WTC11 (cell line): ENCODE measurements at regions not wholly inside any gene's neighbourhood (a gene's known extent, or its start where the extent isn't known, plus 50 kb on each side); places are given as distances from the start of the nearest gene placed in this dataset.

Experiments
- ATAC-seq: fragments of 200-7000 bp; cut with Tn5 transposase; 2 replicates; pipeline ENCODE4 v1.10.0; 2021; ENCODE audit warnings: mild to moderate bottlenecking, moderate library complexity
- CTCF ChIA-PET: fragments of 300-600 bp; sonication (Branson Sonifier 250); formaldehyde crosslinking; loops from one replicate; lab custom pipeline; 2021; ENCODE audit warnings: antibody characterized with exemption; lab: Charles Lee
- POLR2A ChIA-PET: fragments of 350-600 bp; sonication (Branson Sonifier 250); formaldehyde crosslinking; loops from one replicate; lab custom pipeline; 2021; ENCODE audit warnings: antibody characterized with exemption; lab: Charles Lee
- DNase-seq: peaks from one replicate; pipeline ENCODE4 v3.0.0; 2021; ENCODE audit warnings: low spot score
- H3K27ac Mint-ChIP-seq: 2 replicates; pipeline ENCODE4 v1.8.0; 2021; ENCODE audit warnings: mixed read lengths
- H3K27me3 Mint-ChIP-seq: 2 replicates; pipeline ENCODE4 v1.8.0; 2021; ENCODE audit warnings: low read depth, mild to moderate bottlenecking, moderate library complexity, mixed read lengths
- H3K36me3 Mint-ChIP-seq: 2 replicates; pipeline ENCODE4 v1.8.0; 2021; ENCODE audit warnings: mixed read lengths
- H3K4me1 Mint-ChIP-seq: 2 replicates; pipeline ENCODE4 v1.8.0; 2022; ENCODE audit warnings: mixed read lengths
- H3K4me3 Mint-ChIP-seq: 2 replicates; pipeline ENCODE4 v1.8.0; 2021; ENCODE audit warnings: mild to moderate bottlenecking, moderate library complexity, mixed read lengths
- H3K9me3 Mint-ChIP-seq: 2 replicates; pipeline ENCODE4 v1.8.0; 2021; ENCODE audit warnings: mixed read lengths
- FOXJ3 ChIP-seq: sonication (generic); formaldehyde crosslinking; IDR thresholded peaks from 2 replicates; pipeline ENCODE4 v1.9.0; 2021; ENCODE audit warnings: missing genetic modification reagents, mild to moderate bottlenecking, borderline replicate concordance
- FOXK1 ChIP-seq: sonication (generic); formaldehyde crosslinking; IDR thresholded peaks from 2 replicates; pipeline ENCODE4 v1.8.0; 2022; ENCODE audit warnings: mild to moderate bottlenecking, moderate library complexity, missing genetic modification reagents
- IRF2 ChIP-seq: sonication (generic); formaldehyde crosslinking; IDR thresholded peaks from 2 replicates; pipeline ENCODE4 v1.8.0; 2022; ENCODE audit warnings: low read depth, missing genetic modification reagents, borderline replicate concordance
- NFYB ChIP-seq: sonication (generic); formaldehyde crosslinking; conservative IDR thresholded peaks from 2 replicates; pipeline ENCODE4 v1.8.0; 2022; ENCODE audit warnings: low read depth, missing genetic modification reagents
- SMAD3 ChIP-seq: sonication (generic); formaldehyde crosslinking; IDR thresholded peaks from 2 replicates; pipeline ENCODE4 v1.8.0; 2022; ENCODE audit warnings: missing genetic modification reagents, mild to moderate bottlenecking, borderline replicate concordance
- SP1 ChIP-seq: sonication (generic); formaldehyde crosslinking; conservative IDR thresholded peaks from 2 replicates; pipeline ENCODE4 v1.8.1; 2022; ENCODE audit warnings: missing genetic modification reagents
- TEAD4 ChIP-seq: sonication (generic); formaldehyde crosslinking; IDR thresholded peaks from 2 replicates; pipeline ENCODE4 v1.8.0; 2022; ENCODE audit warnings: mild to moderate bottlenecking, missing genetic modification reagents
- ZNF138 ChIP-seq: sonication (generic); formaldehyde crosslinking; conservative IDR thresholded peaks from 2 replicates; pipeline ENCODE4 v1.8.1; 2022; ENCODE audit warnings: mild to moderate bottlenecking, moderate library complexity, missing genetic modification reagents
- ZNF396 ChIP-seq: fragments of 250-450 bp; sonication (Bioruptor Pico); IDR thresholded peaks from 2 replicates; pipeline ENCODE4 v1.8.0; 2021; ENCODE audit warnings: mild to moderate bottlenecking, moderate library complexity, borderline replicate concordance
- TF ChIP-seq, protein P1 (sequence below): sonication (generic); formaldehyde crosslinking; IDR thresholded peaks from 2 replicates; pipeline ENCODE4 v1.8.0; 2022; ENCODE audit warnings: mild to moderate bottlenecking, missing genetic modification reagents
- TF ChIP-seq, protein P2 (sequence below): sonication (generic); formaldehyde crosslinking; IDR thresholded peaks from 2 replicates; pipeline ENCODE4 v1.8.0; 2023; ENCODE audit warnings: missing genetic modification reagents
- TF ChIP-seq, protein P3 (sequence below): sonication (generic); formaldehyde crosslinking; IDR thresholded peaks from 2 replicates; pipeline ENCODE4 v1.8.0; 2023; ENCODE audit warnings: missing genetic modification reagents, mild to moderate bottlenecking, borderline replicate concordance
- TF ChIP-seq, protein P4 (sequence below): fragments of 250-450 bp; sonication (Bioruptor Pico); IDR thresholded peaks from 2 replicates; pipeline ENCODE4 v1.9.0; 2021; ENCODE audit warnings: mild to moderate bottlenecking
- TF ChIP-seq, protein P5 (sequence below): sonication (generic); formaldehyde crosslinking; IDR thresholded peaks from 2 replicates; pipeline ENCODE4 v1.8.1; 2022; ENCODE audit warnings: missing genetic modification reagents, borderline replicate concordance
- TF ChIP-seq, protein P6 (sequence below): fragments of 250-450 bp; sonication (Bioruptor Pico); IDR thresholded peaks from 2 replicates; pipeline ENCODE4 v2.1.2; 2022; ENCODE audit warnings: mild to moderate bottlenecking, moderate library complexity
- TF ChIP-seq, protein P7 (sequence below): sonication (generic); formaldehyde crosslinking; IDR thresholded peaks from 2 replicates; pipeline ENCODE4 v1.8.0; 2022; ENCODE audit warnings: mild to moderate bottlenecking, missing genetic modification reagents
- TF ChIP-seq, protein P8 (sequence below): sonication (generic); formaldehyde crosslinking; IDR thresholded peaks from 2 replicates; pipeline ENCODE4 v1.8.0; 2022; ENCODE audit warnings: mild to moderate bottlenecking, missing genetic modification reagents
- TF ChIP-seq, protein P9 (sequence below): sonication (generic); formaldehyde crosslinking; IDR thresholded peaks from 2 replicates; pipeline ENCODE4 v1.8.0; 2022; ENCODE audit warnings: missing genetic modification reagents
- TF ChIP-seq, protein P10 (sequence below): sonication (generic); formaldehyde crosslinking; IDR thresholded peaks from 2 replicates; pipeline ENCODE4 v1.8.0; 2022; ENCODE audit warnings: mild to moderate bottlenecking, missing genetic modification reagents

DNA sequence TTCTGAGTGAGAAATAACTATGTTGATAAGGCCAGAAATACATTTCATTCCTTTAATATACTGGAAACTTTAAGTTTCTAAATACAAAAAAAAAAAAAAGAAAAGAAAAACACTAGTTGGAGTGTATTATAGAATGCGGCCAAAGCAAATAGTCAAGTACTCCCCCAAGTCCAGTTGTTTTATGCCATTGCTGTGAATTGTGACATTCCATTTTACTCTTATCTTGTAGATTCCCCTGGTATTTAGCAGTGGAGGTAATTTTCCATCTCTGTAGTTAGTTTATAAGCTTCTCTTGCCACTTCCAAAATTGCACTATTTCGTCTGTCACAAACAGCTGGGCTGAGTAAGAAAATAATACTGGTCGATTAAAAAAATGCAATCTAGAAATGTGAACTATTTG, 426.0 kb downstream of the PCDH18 start:
- Mint-ChIP-seq H3K36me3 (no peaks in the 10 kb centered on the region), H3K4me3 (no peak overlapping the region), H3K27ac (no peak overlapping the region), H3K9me3 (no peaks in the 10 kb centered on the region), H3K27me3 (no peaks in the 10 kb centered on the region), H3K4me1 (no peaks in the 10 kb centered on the region)
- CTCF ChIA-PET: no interaction called here
- no peak for DNase-seq
- TF ChIP-seq FOXJ3 (no peak), SMAD3 (CRISPR knock-in tag) (no peak), TEAD4 (CRISPR knock-in tag) (no peak), IRF2 (CRISPR knock-in tag) (no peak), SP1 (no peak), FOXK1 (CRISPR knock-in tag) (no peak), ZNF138 (CRISPR knock-in tag) (no peak), NFYB (no peak)
- TF ChIP-seq, protein P1, sequence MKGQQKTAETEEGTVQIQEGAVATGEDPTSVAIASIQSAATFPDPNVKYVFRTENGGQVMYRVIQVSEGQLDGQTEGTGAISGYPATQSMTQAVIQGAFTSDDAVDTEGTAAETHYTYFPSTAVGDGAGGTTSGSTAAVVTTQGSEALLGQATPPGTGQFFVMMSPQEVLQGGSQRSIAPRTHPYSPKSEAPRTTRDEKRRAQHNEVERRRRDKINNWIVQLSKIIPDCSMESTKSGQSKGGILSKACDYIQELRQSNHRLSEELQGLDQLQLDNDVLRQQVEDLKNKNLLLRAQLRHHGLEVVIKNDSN (CRISPR knock-in tag): no peak
- TF ChIP-seq, protein P2, sequence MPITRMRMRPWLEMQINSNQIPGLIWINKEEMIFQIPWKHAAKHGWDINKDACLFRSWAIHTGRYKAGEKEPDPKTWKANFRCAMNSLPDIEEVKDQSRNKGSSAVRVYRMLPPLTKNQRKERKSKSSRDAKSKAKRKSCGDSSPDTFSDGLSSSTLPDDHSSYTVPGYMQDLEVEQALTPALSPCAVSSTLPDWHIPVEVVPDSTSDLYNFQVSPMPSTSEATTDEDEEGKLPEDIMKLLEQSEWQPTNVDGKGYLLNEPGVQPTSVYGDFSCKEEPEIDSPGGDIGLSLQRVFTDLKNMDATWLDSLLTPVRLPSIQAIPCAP (CRISPR knock-in tag): no peak
- TF ChIP-seq, protein P3, sequence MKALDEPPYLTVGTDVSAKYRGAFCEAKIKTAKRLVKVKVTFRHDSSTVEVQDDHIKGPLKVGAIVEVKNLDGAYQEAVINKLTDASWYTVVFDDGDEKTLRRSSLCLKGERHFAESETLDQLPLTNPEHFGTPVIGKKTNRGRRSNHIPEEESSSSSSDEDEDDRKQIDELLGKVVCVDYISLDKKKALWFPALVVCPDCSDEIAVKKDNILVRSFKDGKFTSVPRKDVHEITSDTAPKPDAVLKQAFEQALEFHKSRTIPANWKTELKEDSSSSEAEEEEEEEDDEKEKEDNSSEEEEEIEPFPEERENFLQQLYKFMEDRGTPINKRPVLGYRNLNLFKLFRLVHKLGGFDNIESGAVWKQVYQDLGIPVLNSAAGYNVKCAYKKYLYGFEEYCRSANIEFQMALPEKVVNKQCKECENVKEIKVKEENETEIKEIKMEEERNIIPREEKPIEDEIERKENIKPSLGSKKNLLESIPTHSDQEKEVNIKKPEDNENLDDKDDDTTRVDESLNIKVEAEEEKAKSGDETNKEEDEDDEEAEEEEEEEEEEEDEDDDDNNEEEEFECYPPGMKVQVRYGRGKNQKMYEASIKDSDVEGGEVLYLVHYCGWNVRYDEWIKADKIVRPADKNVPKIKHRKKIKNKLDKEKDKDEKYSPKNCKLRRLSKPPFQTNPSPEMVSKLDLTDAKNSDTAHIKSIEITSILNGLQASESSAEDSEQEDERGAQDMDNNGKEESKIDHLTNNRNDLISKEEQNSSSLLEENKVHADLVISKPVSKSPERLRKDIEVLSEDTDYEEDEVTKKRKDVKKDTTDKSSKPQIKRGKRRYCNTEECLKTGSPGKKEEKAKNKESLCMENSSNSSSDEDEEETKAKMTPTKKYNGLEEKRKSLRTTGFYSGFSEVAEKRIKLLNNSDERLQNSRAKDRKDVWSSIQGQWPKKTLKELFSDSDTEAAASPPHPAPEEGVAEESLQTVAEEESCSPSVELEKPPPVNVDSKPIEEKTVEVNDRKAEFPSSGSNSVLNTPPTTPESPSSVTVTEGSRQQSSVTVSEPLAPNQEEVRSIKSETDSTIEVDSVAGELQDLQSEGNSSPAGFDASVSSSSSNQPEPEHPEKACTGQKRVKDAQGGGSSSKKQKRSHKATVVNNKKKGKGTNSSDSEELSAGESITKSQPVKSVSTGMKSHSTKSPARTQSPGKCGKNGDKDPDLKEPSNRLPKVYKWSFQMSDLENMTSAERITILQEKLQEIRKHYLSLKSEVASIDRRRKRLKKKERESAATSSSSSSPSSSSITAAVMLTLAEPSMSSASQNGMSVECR (CRISPR knock-in tag): no peak
- TF ChIP-seq, protein P4, sequence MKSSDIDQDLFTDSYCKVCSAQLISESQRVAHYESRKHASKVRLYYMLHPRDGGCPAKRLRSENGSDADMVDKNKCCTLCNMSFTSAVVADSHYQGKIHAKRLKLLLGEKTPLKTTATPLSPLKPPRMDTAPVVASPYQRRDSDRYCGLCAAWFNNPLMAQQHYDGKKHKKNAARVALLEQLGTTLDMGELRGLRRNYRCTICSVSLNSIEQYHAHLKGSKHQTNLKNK: no peak
- TF ChIP-seq, protein P5, sequence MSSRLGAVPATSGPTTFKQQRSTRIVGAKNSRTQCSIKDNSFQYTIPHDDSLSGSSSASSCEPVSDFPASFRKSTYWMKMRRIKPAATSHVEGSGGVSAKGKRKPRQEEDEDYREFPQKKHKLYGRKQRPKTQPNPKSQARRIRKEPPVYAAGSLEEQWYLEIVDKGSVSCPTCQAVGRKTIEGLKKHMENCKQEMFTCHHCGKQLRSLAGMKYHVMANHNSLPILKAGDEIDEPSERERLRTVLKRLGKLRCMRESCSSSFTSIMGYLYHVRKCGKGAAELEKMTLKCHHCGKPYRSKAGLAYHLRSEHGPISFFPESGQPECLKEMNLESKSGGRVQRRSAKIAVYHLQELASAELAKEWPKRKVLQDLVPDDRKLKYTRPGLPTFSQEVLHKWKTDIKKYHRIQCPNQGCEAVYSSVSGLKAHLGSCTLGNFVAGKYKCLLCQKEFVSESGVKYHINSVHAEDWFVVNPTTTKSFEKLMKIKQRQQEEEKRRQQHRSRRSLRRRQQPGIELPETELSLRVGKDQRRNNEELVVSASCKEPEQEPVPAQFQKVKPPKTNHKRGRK (CRISPR knock-in tag): no peak
- no peak for ATAC-seq
- POLR2A ChIA-PET: no interaction called here

DNA sequence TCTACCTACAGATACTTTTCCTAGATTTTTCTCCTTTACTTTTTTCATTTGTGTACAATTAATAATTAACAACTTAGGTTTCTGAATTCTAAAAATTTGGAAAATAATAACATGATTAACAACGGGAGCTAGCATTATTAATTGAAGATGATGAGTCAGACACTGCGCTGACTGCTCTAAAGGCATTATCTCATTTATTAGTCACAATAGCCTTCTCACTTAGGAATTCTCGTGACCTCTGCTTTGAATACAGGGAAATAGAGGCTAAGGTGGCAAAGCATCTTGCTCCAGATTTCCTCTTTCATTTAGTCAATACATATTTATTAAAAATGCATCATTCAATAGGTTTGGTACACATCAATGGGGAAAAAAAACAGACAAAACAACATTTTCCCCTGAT, 441.3 kb downstream of the PCDH18 start:
- H3K4me1 Mint-ChIP-seq: no peaks in the 10 kb centered on the region
- no peaks in the 10 kb centered on the region for H3K36me3 Mint-ChIP-seq
- no peak overlapping the region for H3K4me3 Mint-ChIP-seq
- CTCF ChIA-PET: no interaction called here
- H3K27ac Mint-ChIP-seq: no peak overlapping the region
- no peaks in the 10 kb centered on the region for H3K27me3 Mint-ChIP-seq
- DNase-seq: no peak
- POLR2A ChIA-PET: no interaction called here
- no peak for ATAC-seq
- H3K9me3 Mint-ChIP-seq: peaks cover 4% of the 10 kb centered on the region
- TF ChIP-seq ZNF396 (CRISPR knock-in tag) (no peak), FOXK1 (CRISPR knock-in tag) (no peak)
- TF ChIP-seq, protein P6, sequence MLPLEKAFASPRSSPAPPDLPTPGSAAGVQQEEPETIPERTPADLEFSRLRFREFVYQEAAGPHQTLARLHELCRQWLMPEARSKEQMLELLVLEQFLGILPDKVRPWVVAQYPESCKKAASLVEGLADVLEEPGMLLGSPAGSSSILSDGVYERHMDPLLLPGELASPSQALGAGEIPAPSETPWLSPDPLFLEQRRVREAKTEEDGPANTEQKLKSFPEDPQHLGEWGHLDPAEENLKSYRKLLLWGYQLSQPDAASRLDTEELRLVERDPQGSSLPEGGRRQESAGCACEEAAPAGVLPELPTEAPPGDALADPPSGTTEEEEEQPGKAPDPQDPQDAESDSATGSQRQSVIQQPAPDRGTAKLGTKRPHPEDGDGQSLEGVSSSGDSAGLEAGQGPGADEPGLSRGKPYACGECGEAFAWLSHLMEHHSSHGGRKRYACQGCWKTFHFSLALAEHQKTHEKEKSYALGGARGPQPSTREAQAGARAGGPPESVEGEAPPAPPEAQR (CRISPR knock-in tag): no peak
- TF ChIP-seq, protein P7, sequence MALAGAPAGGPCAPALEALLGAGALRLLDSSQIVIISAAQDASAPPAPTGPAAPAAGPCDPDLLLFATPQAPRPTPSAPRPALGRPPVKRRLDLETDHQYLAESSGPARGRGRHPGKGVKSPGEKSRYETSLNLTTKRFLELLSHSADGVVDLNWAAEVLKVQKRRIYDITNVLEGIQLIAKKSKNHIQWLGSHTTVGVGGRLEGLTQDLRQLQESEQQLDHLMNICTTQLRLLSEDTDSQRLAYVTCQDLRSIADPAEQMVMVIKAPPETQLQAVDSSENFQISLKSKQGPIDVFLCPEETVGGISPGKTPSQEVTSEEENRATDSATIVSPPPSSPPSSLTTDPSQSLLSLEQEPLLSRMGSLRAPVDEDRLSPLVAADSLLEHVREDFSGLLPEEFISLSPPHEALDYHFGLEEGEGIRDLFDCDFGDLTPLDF (CRISPR knock-in tag): no peak
- TF ChIP-seq, protein P8, sequence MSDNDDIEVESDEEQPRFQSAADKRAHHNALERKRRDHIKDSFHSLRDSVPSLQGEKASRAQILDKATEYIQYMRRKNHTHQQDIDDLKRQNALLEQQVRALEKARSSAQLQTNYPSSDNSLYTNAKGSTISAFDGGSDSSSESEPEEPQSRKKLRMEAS (CRISPR knock-in tag): no peak
- TF ChIP-seq, protein P9, sequence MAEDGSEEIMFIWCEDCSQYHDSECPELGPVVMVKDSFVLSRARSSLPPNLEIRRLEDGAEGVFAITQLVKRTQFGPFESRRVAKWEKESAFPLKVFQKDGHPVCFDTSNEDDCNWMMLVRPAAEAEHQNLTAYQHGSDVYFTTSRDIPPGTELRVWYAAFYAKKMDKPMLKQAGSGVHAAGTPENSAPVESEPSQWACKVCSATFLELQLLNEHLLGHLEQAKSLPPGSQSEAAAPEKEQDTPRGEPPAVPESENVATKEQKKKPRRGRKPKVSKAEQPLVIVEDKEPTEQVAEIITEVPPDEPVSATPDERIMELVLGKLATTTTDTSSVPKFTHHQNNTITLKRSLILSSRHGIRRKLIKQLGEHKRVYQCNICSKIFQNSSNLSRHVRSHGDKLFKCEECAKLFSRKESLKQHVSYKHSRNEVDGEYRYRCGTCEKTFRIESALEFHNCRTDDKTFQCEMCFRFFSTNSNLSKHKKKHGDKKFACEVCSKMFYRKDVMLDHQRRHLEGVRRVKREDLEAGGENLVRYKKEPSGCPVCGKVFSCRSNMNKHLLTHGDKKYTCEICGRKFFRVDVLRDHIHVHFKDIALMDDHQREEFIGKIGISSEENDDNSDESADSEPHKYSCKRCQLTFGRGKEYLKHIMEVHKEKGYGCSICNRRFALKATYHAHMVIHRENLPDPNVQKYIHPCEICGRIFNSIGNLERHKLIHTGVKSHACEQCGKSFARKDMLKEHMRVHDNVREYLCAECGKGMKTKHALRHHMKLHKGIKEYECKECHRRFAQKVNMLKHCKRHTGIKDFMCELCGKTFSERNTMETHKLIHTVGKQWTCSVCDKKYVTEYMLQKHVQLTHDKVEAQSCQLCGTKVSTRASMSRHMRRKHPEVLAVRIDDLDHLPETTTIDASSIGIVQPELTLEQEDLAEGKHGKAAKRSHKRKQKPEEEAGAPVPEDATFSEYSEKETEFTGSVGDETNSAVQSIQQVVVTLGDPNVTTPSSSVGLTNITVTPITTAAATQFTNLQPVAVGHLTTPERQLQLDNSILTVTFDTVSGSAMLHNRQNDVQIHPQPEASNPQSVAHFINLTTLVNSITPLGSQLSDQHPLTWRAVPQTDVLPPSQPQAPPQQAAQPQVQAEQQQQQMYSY (CRISPR knock-in tag): no peak
- TF ChIP-seq, protein P10, sequence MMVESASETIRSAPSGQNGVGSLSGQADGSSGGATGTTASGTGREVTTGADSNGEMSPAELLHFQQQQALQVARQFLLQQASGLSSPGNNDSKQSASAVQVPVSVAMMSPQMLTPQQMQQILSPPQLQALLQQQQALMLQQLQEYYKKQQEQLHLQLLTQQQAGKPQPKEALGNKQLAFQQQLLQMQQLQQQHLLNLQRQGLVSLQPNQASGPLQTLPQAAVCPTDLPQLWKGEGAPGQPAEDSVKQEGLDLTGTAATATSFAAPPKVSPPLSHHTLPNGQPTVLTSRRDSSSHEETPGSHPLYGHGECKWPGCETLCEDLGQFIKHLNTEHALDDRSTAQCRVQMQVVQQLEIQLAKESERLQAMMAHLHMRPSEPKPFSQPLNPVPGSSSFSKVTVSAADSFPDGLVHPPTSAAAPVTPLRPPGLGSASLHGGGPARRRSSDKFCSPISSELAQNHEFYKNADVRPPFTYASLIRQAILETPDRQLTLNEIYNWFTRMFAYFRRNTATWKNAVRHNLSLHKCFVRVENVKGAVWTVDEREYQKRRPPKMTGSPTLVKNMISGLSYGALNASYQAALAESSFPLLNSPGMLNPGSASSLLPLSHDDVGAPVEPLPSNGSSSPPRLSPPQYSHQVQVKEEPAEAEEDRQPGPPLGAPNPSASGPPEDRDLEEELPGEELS (CRISPR knock-in tag): no peak
